Duodenal mucosa (tissue), 2 donors: ENCODE measurements at regions not wholly inside any gene's neighbourhood (a gene's known extent, or its start where the extent isn't known, plus 50 kb on each side); places are given as distances from the start of the nearest gene placed in this dataset.
"Not testable (repeated sequence)": the region's sequence is repeated elsewhere in the genome, so short reads cannot be mapped to it uniquely, and the experiment has no call there.

Source experiments
- H3K27ac ChIP-seq: one replicate; pipeline ENCODE4 v1.7.0; 2013; ENCODE audit warnings: low read depth, low read length
- H3K27me3 ChIP-seq, 2 donors: one replicate each; pipeline ENCODE4 v1.7.0; 2013; ENCODE audit warnings: low read length in 2 of 2, control low read depth in 1 of 2; ENCODE audit not compliant: insufficient read depth in 2 of 2, control insufficient read depth in 1 of 2
- H3K36me3 ChIP-seq, 2 donors: one replicate each; pipeline ENCODE4 v1.7.0; 2013; ENCODE audit warnings: low read length in 2 of 2, control low read depth in 1 of 2; ENCODE audit not compliant: insufficient read depth in 2 of 2, control insufficient read depth in 1 of 2
- H3K4me1 ChIP-seq, 2 donors: one replicate each; pipeline ENCODE4 v1.7.0; 2013; ENCODE audit warnings: low read length in 2 of 2, control low read depth in 1 of 2; ENCODE audit not compliant: insufficient read depth in 2 of 2, control insufficient read depth in 1 of 2
- H3K4me3 ChIP-seq, 2 donors: one replicate each; pipeline ENCODE4 v1.7.0; 2013; ENCODE audit warnings: low read length in 2 of 2, low read depth in 1 of 2
- H3K9ac ChIP-seq, 2 donors: one replicate each; pipeline ENCODE4 v1.7.0; 2013; ENCODE audit warnings: low read length in 2 of 2, low read depth in 1 of 2
- H3K9me3 ChIP-seq, 2 donors: one replicate each; pipeline ENCODE4 v1.7.0; 2013; ENCODE audit warnings: low read length in 2 of 2, control low read depth in 1 of 2; ENCODE audit not compliant: control insufficient read depth in 1 of 2

DNA sequence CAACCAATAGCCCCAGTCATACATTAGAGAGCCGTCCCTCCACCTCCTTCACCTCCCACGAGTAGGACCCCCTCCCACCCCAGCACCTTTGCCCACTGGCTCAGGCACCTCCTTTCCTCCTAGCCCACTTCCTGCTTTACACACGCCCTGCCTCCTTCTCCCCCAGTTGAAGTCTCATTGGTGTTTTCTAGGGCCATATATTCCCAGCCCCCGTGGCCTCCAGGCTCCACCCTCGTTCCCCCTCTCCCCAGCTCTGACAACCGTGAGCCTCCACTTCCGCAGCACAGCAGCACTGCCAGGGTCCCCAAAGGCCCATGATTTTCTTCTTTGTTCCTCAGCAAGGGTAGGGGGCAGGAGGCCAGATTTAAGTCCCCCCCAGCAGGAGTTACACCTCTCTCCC, 340.3 kb upstream of the TNRC6C start:
- Histone ChIP-seq H3K9ac (no peak overlapping the region), H3K4me1 (peaks cover 0 to 9% of the 10 kb centered on the region in 2 donors), H3K36me3 (no peaks in the 10 kb centered on the region), H3K9me3 (no peaks in the 10 kb centered on the region), H3K27ac (no peak overlapping the region), H3K27me3 (peaks cover 0 to under 1% of the 10 kb centered on the region in 2 donors), H3K4me3 (no peak overlapping the region)

DNA sequence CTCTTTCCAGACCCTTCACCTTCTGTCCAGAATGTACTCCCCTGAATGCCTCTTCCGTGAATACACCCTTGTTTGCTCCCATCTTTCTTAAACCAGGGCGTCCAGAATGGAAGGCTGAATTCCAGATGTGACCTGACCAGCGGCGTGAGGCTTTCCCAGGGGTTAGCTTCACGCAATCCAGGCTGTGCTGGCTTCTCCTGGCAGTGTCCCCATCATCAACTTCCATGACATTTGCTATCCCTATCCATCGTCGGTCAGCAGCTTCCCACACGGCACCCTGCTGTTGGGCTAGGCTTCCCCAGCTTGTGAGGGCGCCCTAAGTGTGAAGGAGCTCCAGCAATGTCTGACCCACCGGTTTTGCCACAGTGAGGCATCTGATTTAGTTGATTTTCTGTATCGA, 339.8 kb upstream of the TNRC6C start:
- H3K27ac ChIP-seq = no peak overlapping the region
- no peaks in the 10 kb centered on the region for H3K27me3 ChIP-seq
- no peaks in the 10 kb centered on the region for H3K36me3 ChIP-seq
- H3K9me3 ChIP-seq = no peaks in the 10 kb centered on the region
- no peak overlapping the region for H3K4me3 ChIP-seq
- peaks cover 0 to 9% of the 10 kb centered on the region in 2 donors for H3K4me1 ChIP-seq
- H3K9ac ChIP-seq = no peak overlapping the region

DNA sequence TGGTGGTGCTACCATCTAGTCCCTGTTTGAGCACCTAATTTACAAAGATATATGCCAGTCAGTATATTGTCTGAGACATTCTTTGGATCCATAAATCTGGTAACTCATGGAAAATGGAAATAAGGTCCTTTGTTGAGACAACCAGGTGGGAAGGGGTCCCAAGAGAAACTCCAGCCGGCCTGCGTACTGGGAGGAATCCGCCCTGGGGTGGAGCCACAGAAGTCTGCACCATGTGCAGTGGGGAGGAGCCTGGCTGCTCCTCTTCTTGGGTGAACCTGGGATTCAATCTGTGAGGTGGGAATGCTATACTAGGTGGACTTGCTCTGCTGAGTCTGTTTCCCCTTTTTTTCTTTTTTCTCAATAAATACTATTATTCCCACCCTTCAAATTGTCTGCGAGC, 339.2 kb upstream of the TNRC6C start:
- Histone ChIP-seq H3K4me1 (peaks cover 0 to 9% of the 10 kb centered on the region in 2 donors), H3K9me3 (no peaks in the 10 kb centered on the region), H3K27ac (no peak overlapping the region), H3K9ac (no peak overlapping the region), H3K36me3 (no peaks in the 10 kb centered on the region), H3K4me3 (no peak overlapping the region), H3K27me3 (no peaks in the 10 kb centered on the region)

DNA sequence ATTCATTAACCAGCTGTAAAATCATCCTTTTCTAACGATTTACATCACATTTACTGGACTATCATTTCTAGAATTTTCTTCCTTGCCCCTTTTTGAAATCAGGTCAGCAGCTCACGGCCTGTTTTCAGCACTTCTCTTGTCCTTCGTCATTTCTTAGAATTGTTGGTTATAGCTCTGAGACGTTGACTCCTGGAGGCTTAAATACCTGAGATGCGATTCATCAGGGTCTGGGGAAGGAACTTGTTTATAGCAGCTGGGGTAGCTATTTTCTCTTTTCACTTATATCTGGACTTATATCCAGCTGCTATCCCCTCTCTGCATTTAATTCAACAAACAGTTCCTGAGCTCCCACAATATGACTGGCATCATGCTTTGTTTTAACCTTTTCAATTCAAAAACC, 338.7 kb upstream of the TNRC6C start:
- H3K27me3 ChIP-seq = no peaks in the 10 kb centered on the region
- no peaks in the 10 kb centered on the region for H3K9me3 ChIP-seq
- no peaks in the 10 kb centered on the region for H3K36me3 ChIP-seq
- H3K4me3 ChIP-seq = no peak overlapping the region
- peaks cover 0 to 9% of the 10 kb centered on the region in 2 donors for H3K4me1 ChIP-seq
- no peak overlapping the region for H3K9ac ChIP-seq
- no peak overlapping the region for H3K27ac ChIP-seq

DNA sequence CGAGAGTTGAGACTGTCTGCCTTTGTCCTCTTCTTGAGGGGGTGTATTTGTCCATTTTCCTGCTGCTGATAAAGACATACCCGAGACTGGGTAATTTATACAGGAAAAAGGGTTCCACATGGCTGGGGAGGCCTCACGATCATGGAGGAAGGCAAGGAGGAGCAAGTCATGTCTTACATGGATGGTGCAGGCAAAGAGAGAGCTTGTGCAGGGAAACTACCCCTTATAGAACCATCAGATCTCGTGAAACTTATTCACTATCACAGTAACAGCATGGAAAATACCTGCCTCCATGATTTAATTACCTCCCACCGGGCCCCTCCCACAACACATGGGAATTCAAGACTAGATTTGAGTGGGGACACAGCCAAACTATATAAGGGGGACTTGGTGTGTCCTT, 338.2 kb upstream of the TNRC6C start:
- no peak overlapping the region for H3K27ac ChIP-seq
- H3K9ac ChIP-seq = no peak overlapping the region
- H3K9me3 ChIP-seq = no peaks in the 10 kb centered on the region
- H3K4me1 ChIP-seq = peaks cover 0 to 9% of the 10 kb centered on the region in 2 donors
- no peak overlapping the region for H3K4me3 ChIP-seq
- no peaks in the 10 kb centered on the region for H3K27me3 ChIP-seq
- no peaks in the 10 kb centered on the region for H3K36me3 ChIP-seq

DNA sequence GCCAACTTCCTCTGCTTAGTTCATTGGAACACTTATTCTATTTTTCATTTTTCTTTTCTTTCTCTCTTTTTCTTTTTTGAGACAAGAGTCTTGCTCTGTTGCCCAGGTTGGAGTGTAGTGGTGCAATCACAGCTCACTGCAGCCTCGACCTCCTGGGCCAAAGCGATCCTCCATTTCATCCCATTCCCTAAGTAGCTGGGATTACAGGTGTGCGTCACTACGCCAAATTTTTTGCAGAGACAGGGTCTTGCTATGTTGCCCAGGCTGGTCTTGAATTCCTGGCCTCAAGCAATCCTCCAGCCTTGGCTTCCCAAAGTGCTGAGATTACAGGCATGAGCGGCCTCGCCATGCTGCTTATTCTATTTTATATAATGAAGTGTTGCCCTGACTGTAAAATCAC, 336.4 kb upstream of the TNRC6C start:
- H3K36me3 ChIP-seq, H3K27me3 ChIP-seq, H3K9ac ChIP-seq, H3K27ac ChIP-seq, H3K4me1 ChIP-seq, H3K4me3 ChIP-seq, H3K9me3 ChIP-seq: not testable (repeated sequence)

DNA sequence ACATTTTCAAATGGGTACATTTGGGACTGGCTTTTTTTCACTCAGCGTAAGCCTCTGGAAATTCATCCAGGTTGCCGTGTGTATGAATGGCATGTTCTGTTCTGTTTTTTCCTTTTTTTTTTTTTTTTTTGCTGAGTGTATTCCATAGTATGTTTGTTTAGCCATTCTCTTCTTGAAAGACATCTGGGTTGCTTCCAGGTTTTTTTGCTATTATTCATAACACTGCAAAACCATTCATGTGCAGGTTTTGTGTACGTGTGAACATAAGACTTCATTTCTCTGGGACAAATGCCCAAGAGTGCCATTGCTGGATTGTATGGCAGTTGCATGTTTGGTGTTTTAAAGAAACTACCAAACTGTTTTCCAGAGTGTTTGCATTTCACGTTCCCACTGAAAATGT, 335.9 kb upstream of the TNRC6C start:
- Histone ChIP-seq H3K4me1 (no peaks in the 10 kb centered on the region), H3K9ac (no peak overlapping the region), H3K27me3 (no peaks in the 10 kb centered on the region), H3K4me3 (no peak overlapping the region), H3K27ac (no peak overlapping the region), H3K36me3 (no peaks in the 10 kb centered on the region), H3K9me3 (peaks cover 0 to 6% of the 10 kb centered on the region in 2 donors)

DNA sequence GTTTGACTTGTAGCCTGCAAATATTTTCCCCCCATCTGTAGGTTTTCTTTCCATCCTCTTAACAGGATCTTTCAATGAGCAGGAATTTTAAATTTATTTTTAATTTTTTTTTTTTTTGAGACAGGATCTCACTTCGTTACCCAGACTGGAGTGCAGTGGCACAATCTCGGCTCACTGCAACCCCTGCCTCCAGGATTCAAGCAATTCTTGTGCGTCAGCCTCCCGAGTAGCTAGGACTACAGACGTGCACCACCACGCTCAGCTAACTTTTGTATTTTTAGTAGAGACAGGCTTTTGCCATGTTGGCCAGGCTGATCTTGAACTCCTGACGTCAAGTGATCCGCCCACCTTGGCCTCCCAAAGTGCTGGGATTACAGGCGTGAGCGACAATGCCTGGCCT, 335.2 kb upstream of the TNRC6C start:
- not testable (repeated sequence) for H3K9me3 ChIP-seq, H3K27me3 ChIP-seq, H3K9ac ChIP-seq, H3K36me3 ChIP-seq, H3K27ac ChIP-seq, H3K4me1 ChIP-seq, H3K4me3 ChIP-seq

DNA sequence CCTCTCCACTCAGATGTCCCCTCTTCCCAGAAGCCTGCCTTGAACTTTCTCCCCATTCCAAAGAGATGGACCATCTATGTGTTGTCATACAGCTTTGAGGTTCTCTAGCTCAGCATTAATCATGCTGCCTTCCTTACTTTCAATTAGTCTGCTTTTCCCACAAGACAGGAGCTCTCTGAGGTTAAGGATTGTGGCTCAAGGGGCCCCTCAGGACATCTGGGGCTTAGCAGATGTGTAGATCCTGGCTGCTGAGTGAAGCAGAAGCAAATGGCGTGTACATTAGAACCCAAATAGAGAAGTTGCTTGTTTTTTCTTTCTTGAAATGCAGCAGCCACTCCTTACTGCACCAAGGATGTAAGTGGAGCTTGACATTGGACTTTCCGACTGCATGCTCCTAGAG, 330.5 kb upstream of the TNRC6C start:
- H3K27ac ChIP-seq = no peak overlapping the region
- H3K9ac ChIP-seq = no peak overlapping the region
- H3K4me3 ChIP-seq = no peak overlapping the region
- no peaks in the 10 kb centered on the region for H3K4me1 ChIP-seq
- H3K9me3 ChIP-seq = peaks cover 0 to 6% of the 10 kb centered on the region in 2 donors
- H3K27me3 ChIP-seq = peaks cover 0 to 2% of the 10 kb centered on the region in 2 donors
- no peaks in the 10 kb centered on the region for H3K36me3 ChIP-seq

DNA sequence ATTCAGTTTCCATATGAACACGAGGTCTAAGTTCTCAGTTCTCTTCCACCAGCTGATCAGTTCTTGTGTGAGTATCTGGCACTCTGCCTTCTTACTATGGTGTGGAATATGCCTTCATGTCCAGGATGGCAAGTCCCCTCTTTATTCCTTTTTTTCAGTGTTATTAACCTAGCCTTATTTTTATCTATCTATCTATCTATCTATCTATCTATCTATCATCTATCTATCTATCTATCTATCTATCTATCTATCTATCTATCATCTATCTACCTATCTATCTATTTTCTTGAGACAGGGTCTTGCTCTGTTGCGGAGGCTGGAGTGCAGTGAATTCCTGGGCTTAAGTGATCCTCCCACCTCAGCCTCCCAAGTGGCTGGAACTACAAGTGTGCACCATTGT, 329.2 kb upstream of the TNRC6C start:
- H3K27me3 ChIP-seq, H3K27ac ChIP-seq, H3K4me3 ChIP-seq, H3K9me3 ChIP-seq, H3K9ac ChIP-seq, H3K36me3 ChIP-seq, H3K4me1 ChIP-seq: not testable (repeated sequence)

DNA sequence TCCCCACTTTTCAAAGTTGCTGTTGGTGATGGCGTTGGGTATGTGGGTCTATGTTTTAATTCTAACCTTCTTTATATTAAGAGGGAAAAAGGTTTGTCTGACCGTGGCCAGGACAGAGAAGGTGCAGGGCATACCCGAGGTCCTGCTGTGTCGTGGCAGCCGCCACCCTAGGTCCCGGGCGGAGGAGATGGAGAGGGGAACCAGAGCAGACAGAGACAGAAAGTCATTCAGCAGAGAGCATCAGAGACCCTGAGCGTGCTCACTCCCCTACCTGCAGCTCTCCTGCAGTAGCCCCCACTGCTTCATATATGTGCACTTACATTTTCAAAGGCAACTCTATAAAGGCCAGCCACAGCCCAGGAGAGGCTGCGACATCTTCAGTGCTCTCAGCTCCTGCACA, 327.2 kb upstream of the TNRC6C start:
- Histone ChIP-seq H3K27ac (no peak overlapping the region), H3K9ac (no peak overlapping the region), H3K27me3 (peaks cover 0 to 2% of the 10 kb centered on the region in 2 donors), H3K9me3 (peaks cover 0 to 6% of the 10 kb centered on the region in 2 donors), H3K4me3 (no peak overlapping the region), H3K36me3 (no peaks in the 10 kb centered on the region), H3K4me1 (no peaks in the 10 kb centered on the region)
